ENCODE measurements at regions not wholly inside any gene's neighbourhood (a gene's known extent, or its start where the extent isn't known, plus 50 kb on each side); places are given as distances from the start of the nearest gene placed in this dataset.

- no peak for TF ChIP-seq CTCF (IDR thresholded peaks at IDR 0.05; ENCODE audit: insufficient read depth, low read depth, low read length)
- TF ChIP-seq EZH2 (IDR thresholded peaks at IDR 0.05; ENCODE audit: insufficient read depth, low read length) = no peak
Measured at GRCh38 chr21:27677546-27677945, 710.7 kb upstream of the ADAMTS5 start.
